Dermis microvascular lymphatic vessel endothelial cell (primary cell): ENCODE measurements at regions not wholly inside any gene's neighbourhood (a gene's known extent, or its start where the extent isn't known, plus 50 kb on each side); places are given as distances from the start of the nearest gene placed in this dataset.
"Not testable (repeated sequence)": the region's sequence is repeated elsewhere in the genome, so short reads cannot be mapped to it uniquely, and the experiment has no call there.

Experiments used
- DNase-seq, 2 donors: peaks; one replicate each; pipeline versions ENCODE4 v3.0.0 to v3.0.0-alpha.2; 2010; ENCODE audit warnings: low read depth in 2 of 2

GRCh38 chr9:124125651-124125977 is 114.0 kb downstream of the LHX2 start:
- no peak for DNase-seq

- DNase-seq: peak; percentile 52 to 73
Observed at GRCh38 chr9:124126648-124127646, 115.4 kb downstream of the LHX2 start.

GRCh38 chr9:124128568-124129166 is 117.1 kb downstream of the LHX2 start:
- DNase-seq: no peak

DNA sequence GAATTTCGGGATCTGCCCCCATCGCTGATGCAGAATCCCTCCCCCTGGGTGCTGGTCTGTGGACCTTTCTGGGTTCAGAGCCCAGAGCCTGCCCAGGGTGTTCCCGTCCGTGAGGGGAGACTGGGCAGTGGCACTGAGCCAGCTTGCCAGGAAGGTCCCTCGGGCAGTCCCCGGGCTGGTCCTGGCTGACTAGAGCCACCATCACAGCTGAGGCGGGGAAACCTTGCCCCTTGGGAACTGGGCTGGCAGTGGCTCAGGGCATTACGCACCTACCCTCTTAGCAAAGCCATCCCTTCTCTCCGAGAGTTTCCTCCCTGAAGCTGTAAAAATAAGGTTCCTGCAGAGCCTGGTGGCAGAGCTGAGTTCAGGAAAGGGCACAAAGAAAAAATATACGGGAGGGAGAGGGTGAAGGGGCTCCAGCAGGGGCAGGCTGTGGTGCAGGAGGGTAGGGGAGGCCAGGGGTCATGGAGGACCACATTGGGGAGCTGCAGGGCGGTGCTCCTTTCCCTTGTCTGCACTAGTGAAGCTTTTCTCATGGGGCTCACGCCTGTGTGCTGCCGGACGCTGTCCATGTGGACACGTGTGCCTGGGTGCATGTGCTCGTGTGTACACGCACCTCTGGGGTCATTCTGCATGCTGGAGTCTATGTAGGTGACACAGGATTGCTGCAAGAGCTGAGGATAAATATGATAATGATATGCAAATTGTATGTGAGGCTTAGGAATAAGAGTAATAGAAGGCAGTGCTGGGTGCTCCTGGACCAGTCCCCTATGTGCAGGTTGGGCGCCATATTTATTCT is 118.9 kb downstream of the LHX2 start:
- peak in 1 of 2 donors; percentile 32 for DNase-seq

- not testable (repeated sequence) for DNase-seq
Observed at GRCh38 chr9:124131518-124131917, 120.0 kb downstream of the LHX2 start.

DNA sequence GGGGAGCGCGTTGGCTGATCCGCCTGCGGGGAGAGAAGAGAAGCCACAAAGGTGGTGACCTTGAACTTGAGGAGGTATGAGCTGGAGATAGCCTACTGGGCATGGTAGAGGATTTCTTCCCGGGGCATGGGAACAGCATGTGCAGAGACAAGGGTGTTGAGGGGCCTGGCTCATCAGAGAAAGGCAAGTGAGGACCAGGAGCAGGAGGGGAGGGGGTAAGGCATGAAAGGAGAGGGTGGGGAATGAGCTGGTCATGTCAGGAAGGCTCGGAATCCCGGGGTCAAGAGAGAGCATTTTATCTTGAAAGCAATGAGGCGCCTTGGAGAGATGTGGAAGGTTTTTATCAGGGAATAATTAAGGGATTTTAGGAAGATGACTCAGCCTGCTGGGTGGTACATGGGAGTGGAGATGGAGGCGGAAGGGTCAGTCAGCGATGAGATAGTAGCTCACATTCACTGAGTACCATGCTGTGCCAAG is 121.1 kb downstream of the LHX2 start:
- peak in 1 of 2 donors; percentile 53 for DNase-seq

DNA sequence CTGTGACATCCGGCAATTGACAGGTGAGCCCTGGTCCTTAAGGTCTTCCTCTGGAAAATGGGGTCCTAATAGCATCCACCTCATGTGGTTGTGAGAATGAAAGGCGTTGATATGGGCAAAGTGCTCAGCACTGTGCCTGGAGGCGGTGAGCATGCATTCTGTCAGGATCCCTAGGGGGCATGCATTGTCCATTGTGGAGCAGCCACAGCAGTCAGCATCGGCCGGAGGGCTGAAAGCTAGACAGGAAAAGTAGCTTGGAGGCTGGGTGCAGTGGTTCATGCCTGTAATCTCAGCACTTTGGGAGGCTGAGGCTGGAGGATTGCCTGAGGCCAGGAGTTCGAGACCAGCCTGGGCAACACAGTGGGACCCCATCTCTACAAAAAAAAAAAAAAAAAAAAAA is 122.2 kb downstream of the LHX2 start:
- peak; percentile 57 to 76 for DNase-seq

DNA sequence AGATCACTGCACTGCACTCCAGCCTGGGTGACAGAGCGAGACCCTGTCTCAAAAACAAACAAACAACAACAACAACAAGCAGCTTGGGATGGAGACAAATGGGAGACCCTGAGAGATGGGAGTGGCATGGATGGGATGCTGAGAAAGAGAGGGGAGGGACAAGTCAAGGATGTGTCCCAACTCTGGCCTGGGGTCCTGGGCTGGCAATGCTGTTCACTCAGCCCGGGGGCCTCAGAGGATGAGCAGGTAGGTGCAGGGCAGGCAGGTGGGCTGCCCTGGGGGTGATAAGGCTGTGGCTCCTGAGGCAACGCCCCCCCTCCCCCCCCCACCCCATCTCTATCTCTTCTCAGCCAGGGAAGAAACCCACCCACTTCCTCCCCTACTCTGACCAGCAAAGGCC is 123.0 kb downstream of the LHX2 start:
- DNase-seq: no peak

GRCh38 chr9:124135813-124136365 is 121.9 kb upstream of the NEK6 start:
- no peak for DNase-seq

GRCh38 chr9:124137009-124137943 is 120.5 kb upstream of the NEK6 start:
- no peak for DNase-seq

DNA sequence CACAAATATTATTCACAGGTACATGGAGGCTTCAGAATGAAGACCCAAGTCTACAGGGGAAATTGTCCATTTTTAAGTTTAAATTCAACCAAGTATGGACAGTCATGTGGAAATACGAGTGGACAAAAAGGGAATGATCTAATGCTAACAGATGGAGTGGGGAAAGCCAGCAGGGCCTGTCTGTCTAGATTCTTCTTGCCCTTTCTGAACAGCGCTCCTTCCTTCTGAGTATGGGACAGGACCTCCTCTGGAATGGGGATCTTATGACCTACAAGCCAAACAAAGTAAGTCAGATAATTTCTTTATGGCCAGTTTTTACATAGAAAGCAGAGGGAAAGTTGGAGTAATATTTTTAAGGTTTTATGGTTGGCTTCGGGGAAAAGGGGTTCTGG is 119.8 kb upstream of the NEK6 start:
- no peak for DNase-seq

DNA sequence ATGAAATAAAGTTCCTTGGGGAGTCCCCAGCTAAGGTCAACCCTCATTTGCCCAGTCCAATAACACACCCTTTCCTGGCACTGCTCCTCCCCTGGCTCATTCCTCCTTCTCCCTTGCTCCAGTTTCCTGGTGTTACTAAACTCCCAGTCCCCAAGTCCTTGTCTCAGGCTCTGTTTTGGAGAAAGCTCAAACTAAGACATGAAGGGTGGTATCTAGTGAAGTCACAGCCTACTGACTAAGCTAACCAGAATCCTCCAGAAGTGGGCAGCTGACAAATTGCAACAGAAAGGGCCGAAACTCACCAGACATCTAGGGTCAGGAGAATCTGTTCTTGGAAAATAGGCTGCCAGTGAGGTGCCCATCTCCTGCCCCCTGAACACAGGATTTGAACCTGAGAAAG is 118.7 kb upstream of the NEK6 start:
- DNase-seq: no peak

DNA sequence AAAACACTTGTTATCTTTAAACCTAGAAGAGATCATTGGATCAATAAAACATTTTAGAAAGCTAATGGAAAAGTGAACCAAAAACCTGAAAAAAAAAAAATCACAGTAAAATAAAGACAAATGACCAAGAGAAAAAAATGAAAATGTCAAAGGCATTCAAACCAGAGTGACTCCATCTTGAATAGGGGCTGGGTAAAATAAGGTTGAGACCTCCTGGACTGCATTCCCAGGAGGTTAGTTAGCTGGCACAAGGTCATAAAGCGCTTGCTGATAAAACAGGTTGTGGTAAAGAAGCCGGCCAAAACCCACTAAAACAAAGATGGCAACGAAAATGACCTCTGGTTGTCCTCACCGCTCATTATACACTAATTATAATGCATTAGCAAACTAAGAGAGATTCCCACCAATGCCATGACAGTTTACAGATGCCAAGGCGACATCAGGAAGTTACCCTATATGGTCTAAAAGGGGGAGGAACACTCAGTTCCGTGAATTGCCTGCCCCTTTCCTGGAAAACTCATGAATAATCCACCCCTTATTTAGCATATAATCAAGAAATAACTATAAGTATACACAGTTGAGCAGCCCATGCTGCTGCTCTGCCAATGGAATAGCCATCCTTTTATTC is 116.7 kb upstream of the NEK6 start:
- DNase-seq: no peak

DNA sequence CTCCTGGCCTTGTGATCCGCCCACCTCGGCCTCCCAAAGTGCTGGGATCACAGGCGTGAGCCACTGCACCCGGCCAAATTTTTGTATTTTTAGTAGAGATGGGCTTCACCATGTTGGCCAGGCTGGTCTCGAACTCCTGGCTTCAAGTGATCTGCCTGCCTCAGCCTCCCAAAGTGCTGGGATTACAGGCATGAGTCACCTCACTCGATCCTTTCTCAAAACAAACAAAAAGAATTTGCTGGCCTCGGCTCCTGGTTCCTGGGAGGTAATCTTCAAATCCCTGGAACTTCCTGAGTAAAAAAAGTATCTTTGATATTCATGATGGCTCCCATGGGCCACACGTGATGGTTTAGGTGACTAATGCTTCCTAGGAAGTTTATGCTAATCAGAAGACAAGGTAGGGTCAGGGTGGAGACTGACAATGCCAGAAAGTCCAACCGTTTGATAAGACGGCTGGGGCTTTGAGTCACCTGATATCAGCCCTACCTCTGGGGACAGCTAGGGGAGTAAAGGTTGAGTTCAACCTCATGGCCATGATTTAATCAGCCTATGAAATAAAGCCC is 113.1 kb upstream of the NEK6 start:
- peak in 1 of 2 donors; percentile 75 for DNase-seq

DNA sequence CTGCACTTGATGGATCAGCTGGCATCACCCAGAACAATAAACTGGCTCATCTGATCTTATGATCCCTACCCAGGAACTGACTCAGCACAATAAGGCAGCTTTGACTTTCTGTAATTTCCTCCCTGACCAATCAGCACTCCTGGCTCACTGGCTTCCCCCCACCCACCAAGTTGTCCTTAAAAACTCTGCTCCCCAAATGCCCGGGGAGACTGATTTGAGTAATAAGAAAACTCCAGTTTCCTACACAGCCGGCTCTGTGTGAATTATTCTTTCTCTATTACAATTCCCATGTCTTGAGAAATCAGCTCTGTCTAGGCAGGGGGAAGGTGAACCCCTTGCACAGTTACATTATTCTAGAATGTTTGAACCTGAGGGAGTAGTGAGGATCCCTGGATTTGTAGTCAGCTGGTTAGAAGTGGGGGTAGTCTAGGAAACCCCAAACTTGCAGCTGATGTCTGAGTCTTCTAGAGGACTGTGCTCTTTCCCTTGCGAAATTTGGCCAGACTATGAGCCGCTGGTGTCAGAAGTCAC is 111.7 kb upstream of the NEK6 start:
- peak in 1 of 2 donors; percentile 38 for DNase-seq

GRCh38 chr9:124149992-124150391 is 107.8 kb upstream of the NEK6 start:
- peak in 1 of 2 donors; percentile 16 for DNase-seq

- DNase-seq: no peak
Observed at GRCh38 chr9:124163760-124164255, 93.9 kb upstream of the NEK6 start.

GRCh38 chr9:124164811-124165210 is 92.9 kb upstream of the NEK6 start:
- DNase-seq: no peak

DNA sequence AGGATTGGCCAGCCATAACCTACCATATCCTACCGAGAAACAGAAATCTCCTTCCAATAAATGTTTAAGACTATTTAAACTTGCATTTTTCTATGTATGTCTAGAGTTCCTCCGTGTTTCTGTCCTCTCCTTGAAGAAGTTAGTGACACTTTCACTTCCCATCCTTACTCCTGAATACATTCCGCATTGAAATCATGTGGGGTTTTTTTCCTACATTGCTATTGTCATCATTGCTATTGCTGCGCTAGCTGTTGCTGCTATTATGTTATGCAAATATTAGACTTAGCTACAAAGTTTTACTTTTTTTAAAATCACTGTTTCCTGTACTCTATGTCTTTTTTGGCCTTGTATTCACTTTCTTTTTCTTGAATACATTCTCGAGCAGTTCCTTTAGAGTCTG is 83.3 kb upstream of the NEK6 start:
- DNase-seq: no peak
